Neural progenitor cell (in vitro differentiated cells): ENCODE measurements at regions not wholly inside any gene's neighbourhood (a gene's known extent, or its start where the extent isn't known, plus 50 kb on each side); places are given as distances from the start of the nearest gene placed in this dataset.
"Not testable (repeated sequence)": the region's sequence is repeated elsewhere in the genome, so short reads cannot be mapped to it uniquely, and the experiment has no call there.

ENCODE experiments used
- DNase-seq: peaks from one replicate; pipeline ENCODE4 v3.0.0-alpha.2; 2016; ENCODE audit warnings: low spot score
- H2AFZ ChIP-seq: fragments of 200-600 bp; sonication (generic); replicated peaks from 2 replicates; pipeline ENCODE4 v1.6.1; 2016; ENCODE audit warnings: antibody characterized with exemption
- H3F3A ChIP-seq: fragments of 200-600 bp; sonication (generic); 2 replicates; pipeline ENCODE4 v1.6.1; 2016; ENCODE audit warnings: antibody characterized with exemption, low read depth
- H3K27ac ChIP-seq: fragments of 200-600 bp; sonication (generic); 2 replicates; pipeline ENCODE4 v1.5.1; 2016; ENCODE audit warnings: mild to moderate bottlenecking
- H3K27me3 ChIP-seq: fragments of 200-600 bp; sonication (generic); 2 replicates; pipeline ENCODE4 v1.6.1; 2016; ENCODE audit warnings: mild to moderate bottlenecking, moderate library complexity
- H3K36me3 ChIP-seq: fragments of 200-600 bp; sonication (generic); 2 replicates; pipeline ENCODE4 v1.5.1; 2016
- H3K4me1 ChIP-seq: fragments of 200-600 bp; sonication (generic); 2 replicates; pipeline ENCODE4 v1.6.1; 2016; ENCODE audit warnings: mixed run types
- H3K4me2 ChIP-seq: fragments of 200-600 bp; sonication (generic); 2 replicates; pipeline ENCODE4 v1.6.1; 2016
- H3K4me3 ChIP-seq: fragments of 200-600 bp; sonication (generic); 2 replicates; pipeline ENCODE4 v1.5.1; 2016
- H3K79me2 ChIP-seq: fragments of 200-600 bp; sonication (generic); 2 replicates; pipeline ENCODE4 v1.6.1; 2016; ENCODE audit warnings: low read depth
- H3K9ac ChIP-seq: fragments of 200-600 bp; sonication (generic); 2 replicates; pipeline ENCODE4 v1.6.1; 2016
- H3K9me3 ChIP-seq: fragments of 200-600 bp; sonication (generic); 2 replicates; pipeline ENCODE4 v1.5.1; 2016; ENCODE audit warnings: low read depth
- H4K20me1 ChIP-seq: fragments of 200-600 bp; sonication (generic); 2 replicates; pipeline ENCODE4 v1.6.1; 2016; ENCODE audit warnings: low read depth
- H3K27ac Mint-ChIP-seq: 3 replicates; pipeline ENCODE4 v1.8.0; 2021; ENCODE audit warnings: mixed read lengths
- H3K27me3 Mint-ChIP-seq: 2 replicates; pipeline ENCODE4 v1.8.0; 2022; ENCODE audit warnings: low read depth, mild to moderate bottlenecking, inconsistent platforms, moderate library complexity, mixed read lengths; ENCODE audit not compliant: insufficient read depth
- H3K36me3 Mint-ChIP-seq: 3 replicates; pipeline ENCODE4 v1.8.0; 2021; ENCODE audit warnings: mixed read lengths
- H3K4me1 Mint-ChIP-seq: 3 replicates; pipeline ENCODE4 v1.8.0; 2021; ENCODE audit warnings: mixed read lengths
- H3K4me3 Mint-ChIP-seq: 3 replicates; pipeline ENCODE4 v1.8.0; 2021; ENCODE audit warnings: mild to moderate bottlenecking, moderate library complexity, mixed read lengths
- H3K9me3 Mint-ChIP-seq: 3 replicates; pipeline ENCODE4 v1.8.0; 2020; ENCODE audit warnings: mixed read lengths
- EZH2 ChIP-seq: fragments of 200-600 bp; sonication (generic); IDR thresholded peaks from 2 replicates; pipeline ENCODE4 v1.6.1; 2017; ENCODE audit warnings: antibody characterized with exemption, mild to moderate bottlenecking, moderate library complexity
- EZH2phosphoT487 ChIP-seq: fragments of 200-600 bp; sonication (generic); IDR thresholded peaks from 2 replicates; pipeline ENCODE4 v1.6.1; 2017; ENCODE audit warnings: antibody characterized with exemption
- TF ChIP-seq, protein P1 (sequence below): fragments of 200-600 bp; sonication (generic); IDR thresholded peaks from 2 replicates; pipeline ENCODE4 v1.5.1; 2017; ENCODE audit warnings: antibody characterized with exemption, mild to moderate bottlenecking

- Mint-ChIP-seq H3K27me3 (peaks cover 3% of the 10 kb centered on the region), H3K4me3 (no peak overlapping the region), H3K36me3 (no peaks in the 10 kb centered on the region), H3K4me1 (no peaks in the 10 kb centered on the region), H3K9me3 (peaks cover 4% of the 10 kb centered on the region), H3K27ac (no peak overlapping the region)
- H3K4me2 ChIP-seq, result no peak overlapping the region
- H3K36me3 ChIP-seq, result no peaks in the 10 kb centered on the region
- DNase-seq, result no peak
- no peaks in the 10 kb centered on the region for H3K4me1 ChIP-seq
- no peaks in the 10 kb centered on the region for H3K27me3 ChIP-seq
- H3F3A ChIP-seq, result no peaks in the 10 kb centered on the region
- TF ChIP-seq EZH2phosphoT487 (no peak), EZH2 (no peak)
- TF ChIP-seq, protein P1, sequence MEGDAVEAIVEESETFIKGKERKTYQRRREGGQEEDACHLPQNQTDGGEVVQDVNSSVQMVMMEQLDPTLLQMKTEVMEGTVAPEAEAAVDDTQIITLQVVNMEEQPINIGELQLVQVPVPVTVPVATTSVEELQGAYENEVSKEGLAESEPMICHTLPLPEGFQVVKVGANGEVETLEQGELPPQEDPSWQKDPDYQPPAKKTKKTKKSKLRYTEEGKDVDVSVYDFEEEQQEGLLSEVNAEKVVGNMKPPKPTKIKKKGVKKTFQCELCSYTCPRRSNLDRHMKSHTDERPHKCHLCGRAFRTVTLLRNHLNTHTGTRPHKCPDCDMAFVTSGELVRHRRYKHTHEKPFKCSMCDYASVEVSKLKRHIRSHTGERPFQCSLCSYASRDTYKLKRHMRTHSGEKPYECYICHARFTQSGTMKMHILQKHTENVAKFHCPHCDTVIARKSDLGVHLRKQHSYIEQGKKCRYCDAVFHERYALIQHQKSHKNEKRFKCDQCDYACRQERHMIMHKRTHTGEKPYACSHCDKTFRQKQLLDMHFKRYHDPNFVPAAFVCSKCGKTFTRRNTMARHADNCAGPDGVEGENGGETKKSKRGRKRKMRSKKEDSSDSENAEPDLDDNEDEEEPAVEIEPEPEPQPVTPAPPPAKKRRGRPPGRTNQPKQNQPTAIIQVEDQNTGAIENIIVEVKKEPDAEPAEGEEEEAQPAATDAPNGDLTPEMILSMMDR, result no peak
- H3K9me3 ChIP-seq, result no peaks in the 10 kb centered on the region
- H3K27ac ChIP-seq, result no peak overlapping the region
- H4K20me1 ChIP-seq, result no peaks in the 10 kb centered on the region
- no peak overlapping the region for H2AFZ ChIP-seq
- H3K4me3 ChIP-seq, result no peak overlapping the region
- no peaks in the 10 kb centered on the region for H3K79me2 ChIP-seq
- no peak overlapping the region for H3K9ac ChIP-seq
Observed at GRCh38 chrX:39427906-39428305, 626.6 kb downstream of the MID1IP1 start.

DNA sequence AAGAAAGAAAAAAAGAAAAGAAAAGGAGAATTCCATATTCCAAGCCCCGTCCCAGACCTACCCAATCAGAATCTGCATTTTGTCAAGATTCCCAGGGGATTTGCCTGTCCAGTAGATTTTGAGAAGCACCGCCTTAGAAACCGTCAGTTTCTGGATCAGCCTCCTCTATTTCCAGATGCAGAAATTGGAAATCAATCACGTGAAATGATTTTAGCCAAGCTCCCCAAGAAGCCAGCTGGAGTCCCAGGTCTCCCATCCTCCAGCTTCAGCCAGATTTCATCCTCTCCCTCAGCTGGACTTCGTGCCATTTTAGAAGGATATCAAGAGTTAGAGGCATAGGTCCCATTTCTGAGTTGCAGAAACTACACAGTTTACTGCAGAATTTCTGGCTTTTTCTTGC lies 629.3 kb downstream of the MID1IP1 start:
- no peak overlapping the region for H2AFZ ChIP-seq
- H3K79me2 ChIP-seq, result no peaks in the 10 kb centered on the region
- H3K27ac ChIP-seq, result no peak overlapping the region
- no peaks in the 10 kb centered on the region for H3K4me1 ChIP-seq
- no peaks in the 10 kb centered on the region for H4K20me1 ChIP-seq
- no peak overlapping the region for H3K27ac Mint-ChIP-seq
- H3K4me1 Mint-ChIP-seq, result no peaks in the 10 kb centered on the region
- no peak overlapping the region for H3K4me2 ChIP-seq
- H3K4me3 Mint-ChIP-seq, result no peak overlapping the region
- H3K36me3 ChIP-seq, result no peaks in the 10 kb centered on the region
- TF ChIP-seq EZH2phosphoT487 (no peak), EZH2 (no peak)
- TF ChIP-seq, protein P1, result no peak
- H3K27me3 ChIP-seq, result no peaks in the 10 kb centered on the region
- H3K9me3 Mint-ChIP-seq, result no peaks in the 10 kb centered on the region
- no peak overlapping the region for H3K4me3 ChIP-seq
- H3K27me3 Mint-ChIP-seq, result no peaks in the 10 kb centered on the region
- H3K9ac ChIP-seq, result no peak overlapping the region
- no peaks in the 10 kb centered on the region for H3K36me3 Mint-ChIP-seq
- H3F3A ChIP-seq, result no peaks in the 10 kb centered on the region
- H3K9me3 ChIP-seq, result no peaks in the 10 kb centered on the region
- no peak for DNase-seq

DNA sequence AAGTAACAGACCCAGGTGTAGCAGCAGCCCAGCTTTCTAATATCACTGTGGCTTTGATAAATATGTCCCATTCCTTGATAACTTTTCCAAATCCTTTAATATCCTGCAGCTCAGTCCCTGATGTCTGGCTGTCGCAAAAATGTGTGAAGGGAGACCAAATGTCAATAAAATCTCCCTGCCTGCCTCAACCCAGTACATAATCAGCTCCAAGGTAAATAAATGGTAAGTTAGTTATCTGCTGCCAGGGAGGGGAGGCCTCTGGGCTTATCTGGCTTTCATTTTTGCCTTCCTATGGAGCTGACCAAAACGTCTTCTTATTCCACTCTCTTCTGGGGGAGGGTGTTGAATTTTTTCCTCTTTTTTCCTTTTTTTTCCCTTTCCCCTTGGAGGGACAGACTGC lies 630.6 kb downstream of the MID1IP1 start:
- H3K4me3 Mint-ChIP-seq, result no peak overlapping the region
- no peak overlapping the region for H2AFZ ChIP-seq
- TF ChIP-seq EZH2, result no peak
- TF ChIP-seq EZH2phosphoT487, result no peak
- TF ChIP-seq, protein P1, result no peak
- H3K27me3 Mint-ChIP-seq, result no peaks in the 10 kb centered on the region
- H3K79me2 ChIP-seq, result no peaks in the 10 kb centered on the region
- H3K4me1 ChIP-seq, result no peaks in the 10 kb centered on the region
- no peaks in the 10 kb centered on the region for H3K4me1 Mint-ChIP-seq
- H3K36me3 ChIP-seq, result no peaks in the 10 kb centered on the region
- no peaks in the 10 kb centered on the region for H3K9me3 ChIP-seq
- H4K20me1 ChIP-seq, result no peaks in the 10 kb centered on the region
- DNase-seq, result no peak
- H3K4me3 ChIP-seq, result no peak overlapping the region
- H3K4me2 ChIP-seq, result no peak overlapping the region
- H3K27ac ChIP-seq, result no peak overlapping the region
- no peaks in the 10 kb centered on the region for H3K27me3 ChIP-seq
- H3K9me3 Mint-ChIP-seq, result no peaks in the 10 kb centered on the region
- no peaks in the 10 kb centered on the region for H3F3A ChIP-seq
- H3K27ac Mint-ChIP-seq, result no peak overlapping the region
- H3K36me3 Mint-ChIP-seq, result no peaks in the 10 kb centered on the region
- H3K9ac ChIP-seq, result no peak overlapping the region

DNA sequence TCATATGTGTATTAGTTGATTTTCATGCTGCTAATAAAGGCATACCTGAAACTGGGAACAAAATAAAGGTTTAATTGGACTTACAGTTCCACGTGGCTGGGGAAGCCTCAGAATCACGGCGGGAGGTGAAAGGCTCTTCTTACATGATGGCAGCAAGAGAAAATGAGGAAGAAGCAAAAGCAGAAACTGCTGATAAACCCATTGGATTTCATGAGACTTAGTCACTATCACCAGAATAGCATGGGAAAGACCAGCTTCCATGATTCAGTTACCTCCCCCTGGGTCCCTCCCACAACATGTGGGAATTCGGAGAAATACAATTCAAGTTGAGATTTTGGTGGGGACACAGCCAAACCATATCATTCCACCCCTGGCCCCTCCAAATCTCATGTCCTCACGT lies 633.4 kb downstream of the MID1IP1 start:
- not testable (repeated sequence) for H4K20me1 ChIP-seq, H3K27me3 Mint-ChIP-seq, H3K4me3 Mint-ChIP-seq, H3K4me2 ChIP-seq, H3K36me3 ChIP-seq, H3K4me1 ChIP-seq, DNase-seq, H3K36me3 Mint-ChIP-seq, H3K9me3 Mint-ChIP-seq, H3K27ac ChIP-seq, H3K9ac ChIP-seq, H3K4me1 Mint-ChIP-seq, H3K4me3 ChIP-seq, H3K27me3 ChIP-seq, H3F3A ChIP-seq, H3K27ac Mint-ChIP-seq, H3K9me3 ChIP-seq, H2AFZ ChIP-seq, H3K79me2 ChIP-seq

DNA sequence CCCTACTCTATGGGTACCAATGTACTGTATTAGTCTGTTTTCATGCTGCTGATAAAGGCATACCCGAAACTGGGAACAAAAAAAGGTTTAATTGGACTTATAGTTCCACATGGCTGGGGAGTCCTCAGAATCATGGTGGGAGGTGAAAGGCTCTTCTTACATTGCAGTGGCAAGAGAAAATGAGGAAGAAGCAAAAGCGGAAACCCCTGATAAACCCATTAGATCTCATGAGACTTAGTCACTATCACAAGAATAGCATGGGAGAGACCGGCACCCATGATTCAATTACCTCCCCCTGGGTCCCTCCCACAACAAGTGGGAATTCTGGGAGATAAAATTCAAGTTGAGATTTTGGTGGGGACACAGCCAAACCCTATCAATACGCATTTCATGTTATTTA lies 635.3 kb downstream of the MID1IP1 start:
- H3K4me1 Mint-ChIP-seq, H3K9me3 ChIP-seq, H3K27ac ChIP-seq, H3K36me3 ChIP-seq, H3F3A ChIP-seq, H3K4me3 Mint-ChIP-seq, H3K27me3 Mint-ChIP-seq, H4K20me1 ChIP-seq, H3K79me2 ChIP-seq, DNase-seq, H3K4me2 ChIP-seq, H3K4me3 ChIP-seq, H3K27ac Mint-ChIP-seq, H3K36me3 Mint-ChIP-seq, H3K9ac ChIP-seq, H3K27me3 ChIP-seq, H3K4me1 ChIP-seq, H3K9me3 Mint-ChIP-seq, H2AFZ ChIP-seq: not testable (repeated sequence)
